Pancreas (tissue), 10 donors: ENCODE measurements at regions not wholly inside any gene's neighbourhood (a gene's known extent, or its start where the extent isn't known, plus 50 kb on each side); places are given as distances from the start of the nearest gene placed in this dataset.

Experiments
- ATAC-seq, 4 donors: fragments of 200-7000 bp; cut with Tn5 transposase; one replicate each; pipeline versions ENCODE4 v1.8.0 to v1.9.1; 2020; ENCODE audit warnings: mild to moderate bottlenecking in 4 of 4, moderate library complexity in 4 of 4
- DNase-seq, 6 donors: peaks; one replicate each; pipeline ENCODE4 v3.0.0-alpha.2; 2020
- FAIRE-seq: peaks from 2 replicates; lab custom pipeline; 2012; peaks lifted over from hg19 to GRCh38; lab: Jason Lieb, UNC
- H3K27ac ChIP-seq, 4 donors: fragments of 200-600 bp; sonication (generic); 1 replicate in 3 of 4; 2 replicates in 1 of 4; pipeline versions ENCODE4 v1.5.0 to v1.8.0; 2020
- H3K27me3 ChIP-seq, 4 donors: fragments of 200-600 bp; one replicate each; pipeline ENCODE4 v1.8.0; 2021
- H3K36me3 ChIP-seq, 3 donors: fragments of 200-600 bp; sonication (generic) in 1 of 3; one replicate each; pipeline versions ENCODE4 v1.5.0 to v1.8.0; 2020 to 2021
- H3K4me1 ChIP-seq, 3 donors: fragments of 200-600 bp; one replicate each; pipeline ENCODE4 v1.8.0; 2021
- H3K4me3 ChIP-seq, 4 donors: fragments of 200-600 bp; sonication (generic) in 2 of 4; one replicate each; pipeline versions ENCODE4 v1.5.0 to v1.8.0; 2020 to 2021
- H3K9me3 ChIP-seq, 4 donors: fragments of 200-600 bp; one replicate each; pipeline ENCODE4 v1.8.0; 2021
- CTCF ChIP-seq, 4 donors: fragments of 200-600 bp; sonication (generic) in 3 of 4; IDR thresholded peaks; one replicate each; pipeline versions ENCODE4 v1.5.0 to v1.8.0; 2021; ENCODE audit warnings: antibody characterized with exemption in 4 of 4
- WGBS, 2 donors: extraction: QIAGEN DNeasy Blood & Tissue Kit; methylation state at CpG; one replicate each; pipeline ENCODE4 v1.1.7; 2013; 5-methylcytosine and 5-hydroxymethylcytosine counted together
- intact Hi-C, 3 donors: fragments of 100-400 bp; cut with DNase I; formaldehyde crosslinking; loops; one replicate each; pipeline versions ENCODE4 v1.11.1 to v1.14.2; 2022
- donor health status: healthy with polysubstance abuse.
- donor health status: DM: no; HTN: no; CAD: no; lungs with moderate emphysema.
- donor health status: DM: no; HTN: no; CAD: no.
- donor health status: control.
- donor health status: control.
- donor health status: Bipolar disorder and iron deficiency.
- donor health status: DM: yes; HTN: yes; CAD: no.
- donor health status: DM: no; HTN: no; CAD: no.
- donor health status: DM: no; HTN: no; CAD: no.
- donor health status: DM: yes; HTN: yes; CAD: no.

- H3K4me1 ChIP-seq = no peaks in the 10 kb centered on the region
- H3K4me3 ChIP-seq = no peak overlapping the region
- ATAC-seq = no peak
- H3K27me3 ChIP-seq = no peaks in the 10 kb centered on the region
- 75 to 91% methylated on average over 3 of the region's 3 CpGs for WGBS, 2 donors
- FAIRE-seq = no peak
- H3K27ac ChIP-seq = no peak overlapping the region
- H3K36me3 ChIP-seq = no peaks in the 10 kb centered on the region
- no peak for DNase-seq
- intact Hi-C loops = no loop called here
- H3K9me3 ChIP-seq = no peaks in the 10 kb centered on the region
- no peak for TF ChIP-seq CTCF (IDR thresholded peaks at IDR 0.05)
Measured at GRCh38 chr1:193633093-193633492, 446.7 kb upstream of the B3GALT2 start.

GRCh38 chr1:193631306-193631705 lies 444.9 kb upstream of the B3GALT2 start:
- Histone ChIP-seq H3K4me3 (no peak overlapping the region), H3K4me1 (no peaks in the 10 kb centered on the region), H3K9me3 (no peaks in the 10 kb centered on the region), H3K27me3 (no peaks in the 10 kb centered on the region), H3K36me3 (no peaks in the 10 kb centered on the region), H3K27ac (no peak overlapping the region)
- FAIRE-seq (no peak), ATAC-seq (no peak), DNase-seq (no peak)
- TF ChIP-seq CTCF (IDR thresholded peaks at IDR 0.05) = no peak
- WGBS, 2 donors = 73 to 76% methylated on average over 3 of the region's 3 CpGs
- intact Hi-C loops = no loop called here

- Histone ChIP-seq H3K9me3 (no peaks in the 10 kb centered on the region), H3K4me3 (no peak overlapping the region), H3K4me1 (no peaks in the 10 kb centered on the region), H3K27ac (no peak overlapping the region), H3K27me3 (no peaks in the 10 kb centered on the region), H3K36me3 (no peaks in the 10 kb centered on the region)
- DNase-seq = no peak
- FAIRE-seq = no peak
- ATAC-seq = peak in 2 of 4 donors; percentile 51 to 53
- no peak for TF ChIP-seq CTCF (IDR thresholded peaks at IDR 0.05)
- intact Hi-C loops = no loop called here
- 40 to 49% methylated on average over 3 of the region's 3 CpGs for WGBS, 2 donors
Measured at GRCh38 chr1:193629875-193630274, 443.5 kb upstream of the B3GALT2 start.

- 69 to 73% methylated on average over 2 of the region's 2 CpGs for WGBS, 2 donors
- Histone ChIP-seq H3K4me1 (no peaks in the 10 kb centered on the region), H3K27me3 (no peaks in the 10 kb centered on the region), H3K9me3 (no peaks in the 10 kb centered on the region), H3K36me3 (no peaks in the 10 kb centered on the region), H3K27ac (no peak overlapping the region), H3K4me3 (no peak overlapping the region)
- DNase-seq = no peak
- no peak for ATAC-seq
- TF ChIP-seq CTCF (IDR thresholded peaks at IDR 0.05) = no peak
- no peak for FAIRE-seq
- intact Hi-C loops = no loop called here
Measured at GRCh38 chr1:193626695-193627094, 440.3 kb upstream of the B3GALT2 start.

- Histone ChIP-seq H3K9me3 (no peaks in the 10 kb centered on the region), H3K27ac (no peak overlapping the region), H3K36me3 (no peaks in the 10 kb centered on the region), H3K4me3 (no peak overlapping the region), H3K4me1 (no peaks in the 10 kb centered on the region), H3K27me3 (no peaks in the 10 kb centered on the region)
- DNase-seq (no peak), ATAC-seq (no peak), FAIRE-seq (no peak)
- 69 to 79% methylated on average over 4 of the region's 4 CpGs for WGBS, 2 donors
- intact Hi-C loops = no loop called here
- TF ChIP-seq CTCF (IDR thresholded peaks at IDR 0.05) = no peak
Measured at GRCh38 chr1:193625255-193625654, 438.8 kb upstream of the B3GALT2 start.
